ENCODE measurements at regions not wholly inside any gene's neighbourhood (a gene's known extent, or its start where the extent isn't known, plus 50 kb on each side); places are given as distances from the start of the nearest gene placed in this dataset.
A peak's percentile ranks its signal among the peaks of the same experiment; 100 is the strongest.
"Not testable (repeated sequence)": the region's sequence is repeated elsewhere in the genome, so short reads cannot be mapped to it uniquely, and the experiment has no call there.

- no peak for DNase-seq
Observed at GRCh38 chr6:27138837-27139755, 108.4 kb upstream of the PRSS16 start.

GRCh38 chr6:27139756-27140579 lies 107.5 kb upstream of the PRSS16 start:
- no peak for DNase-seq

- no peak for DNase-seq
Observed at GRCh38 chr6:27140999-27141528, 106.4 kb upstream of the PRSS16 start.

- no peak for DNase-seq
Observed at GRCh38 chr6:27141529-27142015, 105.9 kb upstream of the PRSS16 start.

DNA sequence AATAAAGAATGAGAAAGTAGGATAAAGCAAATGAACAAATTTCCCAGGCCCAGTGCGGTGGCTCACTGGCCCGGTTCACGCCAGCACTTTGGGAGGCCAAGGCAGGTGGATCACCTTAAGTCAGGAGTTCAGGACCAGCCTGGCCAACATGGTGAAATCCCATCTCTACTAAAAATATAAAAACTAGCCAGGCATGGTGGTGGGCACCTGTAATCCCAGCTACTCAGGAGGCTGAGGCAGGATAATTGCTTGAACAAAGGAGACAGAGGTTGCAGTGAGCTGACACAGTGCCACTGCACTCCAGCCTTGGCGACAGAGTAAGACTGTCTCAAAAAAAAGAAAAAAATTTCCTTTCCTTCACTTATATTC lies 104.5 kb upstream of the PRSS16 start:
- not testable (repeated sequence) for DNase-seq

GRCh38 chr6:27143474-27144026 lies 104.0 kb upstream of the PRSS16 start:
- no peak for DNase-seq

- no peak for DNase-seq
Observed at GRCh38 chr6:27144740-27145079, 102.8 kb upstream of the PRSS16 start.

DNA sequence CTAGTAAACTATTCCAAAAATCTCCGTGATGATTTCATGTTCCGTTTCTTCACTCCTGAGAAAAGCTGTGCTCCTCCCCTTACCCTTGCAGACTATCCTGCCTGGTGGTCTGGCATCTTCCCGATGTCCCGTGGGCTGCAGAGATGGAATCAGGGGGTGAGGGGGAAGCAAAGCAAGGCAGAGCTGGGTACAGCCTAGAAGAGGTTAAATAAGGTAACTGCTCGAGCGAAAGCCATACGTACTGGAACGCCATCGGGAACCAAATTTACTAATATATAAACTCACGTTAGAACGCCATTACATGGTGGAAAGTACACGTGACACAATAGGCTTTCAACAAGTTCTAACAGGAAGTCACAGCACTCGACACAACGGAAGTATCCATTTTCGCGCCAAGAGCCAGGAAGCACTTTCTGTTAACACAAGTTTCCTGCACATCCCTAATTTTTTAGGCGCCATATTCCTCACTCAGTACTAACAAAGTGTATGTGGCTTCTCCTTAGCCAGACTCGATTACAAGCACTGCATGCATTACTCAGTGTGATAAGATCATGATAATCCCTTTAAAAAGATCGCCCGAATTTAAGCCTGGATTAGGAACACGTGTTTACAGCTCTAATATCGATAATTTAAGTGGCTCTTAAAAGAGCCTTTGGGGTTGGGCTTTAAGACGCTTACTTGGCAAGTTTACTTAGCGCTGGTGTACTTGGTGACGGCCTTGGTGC lies 101.6 kb upstream of the PRSS16 start:
- DNase-seq, result peak; percentile 71

- not testable (repeated sequence) for DNase-seq
Observed at GRCh38 chr6:27146456-27146705, 101.1 kb upstream of the PRSS16 start.

DNA sequence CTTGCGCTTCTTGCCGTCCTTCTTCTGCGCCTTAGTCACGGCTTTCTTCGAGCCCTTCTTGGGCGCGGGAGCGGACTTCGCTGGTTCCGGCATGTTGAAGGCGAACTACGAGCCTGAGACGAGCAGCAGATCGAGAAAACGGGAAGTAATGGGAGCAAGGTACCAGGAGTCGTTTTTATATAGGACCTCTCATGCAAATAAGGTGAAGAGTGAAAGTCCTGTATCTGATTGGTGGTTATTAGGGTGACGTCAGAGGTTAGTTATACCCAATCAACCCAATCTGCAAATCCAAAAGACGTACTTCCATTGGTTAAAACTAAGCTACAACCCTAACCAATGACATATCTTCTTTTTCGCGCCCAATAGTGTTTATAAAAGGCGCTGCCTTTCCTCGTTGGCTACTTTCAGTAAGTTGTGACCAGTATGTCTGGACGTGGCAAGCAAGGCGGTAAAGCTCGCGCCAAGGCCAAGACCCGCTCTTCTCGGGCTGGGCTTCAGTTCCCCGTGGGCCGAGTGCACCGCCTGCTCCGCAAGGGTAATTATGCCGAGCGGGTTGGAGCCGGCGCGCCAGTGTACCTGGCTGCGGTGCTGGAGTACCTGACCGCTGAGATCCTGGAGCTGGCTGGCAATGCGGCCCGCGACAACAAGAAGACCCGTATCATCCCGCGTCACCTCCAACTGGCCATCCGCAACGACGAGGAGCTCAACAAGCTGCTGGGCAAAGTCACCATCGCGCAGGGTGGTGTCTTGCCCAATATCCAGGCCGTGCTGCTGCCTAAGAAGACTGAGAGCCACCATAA lies 100.6 kb upstream of the PRSS16 start:
- peak; percentile 99 for DNase-seq

GRCh38 chr6:27148404-27148795 lies 99.1 kb upstream of the PRSS16 start:
- DNase-seq, result no peak

GRCh38 chr6:27149150-27149549 lies 98.4 kb upstream of the PRSS16 start:
- no peak for DNase-seq

GRCh38 chr6:27154696-27155095 lies 92.8 kb upstream of the PRSS16 start:
- no peak for DNase-seq

DNA sequence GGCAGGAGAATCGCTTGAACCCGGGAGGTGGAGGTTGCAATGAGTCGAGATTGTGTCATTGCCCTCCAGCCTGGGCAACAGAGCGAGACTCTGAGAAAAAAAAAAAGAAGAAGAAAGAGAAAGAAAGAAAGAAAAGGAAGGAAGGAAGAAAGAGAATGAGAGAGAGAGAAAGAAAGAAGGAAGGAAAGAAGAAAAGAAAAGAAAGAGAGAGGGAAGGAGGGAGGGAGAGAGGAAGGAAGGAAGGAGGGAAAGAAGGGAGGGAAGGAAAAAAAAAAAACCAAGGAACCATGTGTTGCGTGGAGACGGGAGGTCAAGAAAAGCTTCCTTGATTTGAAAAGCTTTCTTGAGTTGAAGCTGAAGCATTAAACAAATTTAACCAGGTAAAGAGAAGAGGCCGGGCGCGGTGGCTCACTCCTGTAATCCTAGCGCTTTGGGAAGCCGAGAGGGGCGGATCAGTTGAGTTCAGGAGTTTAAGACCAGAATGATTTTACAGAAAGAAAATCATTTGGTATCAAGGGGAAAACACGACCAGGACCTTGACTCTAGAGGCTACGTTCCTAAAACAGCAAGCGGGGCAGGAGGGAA lies 90.5 kb upstream of the PRSS16 start:
- no peak for DNase-seq

- DNase-seq, result peak; percentile 20
Observed at GRCh38 chr6:27157459-27158315, 89.8 kb upstream of the PRSS16 start.

- no peak for DNase-seq
Observed at GRCh38 chr6:27158316-27158643, 89.2 kb upstream of the PRSS16 start.

DNA sequence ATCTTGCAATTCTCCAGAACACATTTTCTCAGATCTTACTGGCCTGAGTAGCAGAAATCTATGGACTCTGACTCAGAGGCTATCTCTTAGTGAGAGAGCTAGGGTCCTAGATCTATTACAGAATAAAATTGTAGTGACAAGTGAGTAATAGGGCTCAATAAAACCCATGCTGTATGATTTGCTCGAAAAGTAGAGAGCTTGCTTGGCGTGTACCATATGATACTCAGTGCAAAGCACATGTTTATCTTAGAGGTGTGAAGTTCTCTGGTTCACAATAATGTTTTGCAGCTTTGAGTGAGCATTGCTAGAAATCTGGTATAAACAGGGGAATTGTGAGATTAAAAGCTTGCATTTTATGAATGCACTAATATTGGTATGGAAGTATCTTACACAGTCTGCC lies 87.8 kb upstream of the PRSS16 start:
- no peak for DNase-seq

GRCh38 chr6:27161115-27161514 lies 86.4 kb upstream of the PRSS16 start:
- DNase-seq, result peak; percentile 62

- DNase-seq, result no peak
Observed at GRCh38 chr6:27161603-27161945, 85.9 kb upstream of the PRSS16 start.

DNA sequence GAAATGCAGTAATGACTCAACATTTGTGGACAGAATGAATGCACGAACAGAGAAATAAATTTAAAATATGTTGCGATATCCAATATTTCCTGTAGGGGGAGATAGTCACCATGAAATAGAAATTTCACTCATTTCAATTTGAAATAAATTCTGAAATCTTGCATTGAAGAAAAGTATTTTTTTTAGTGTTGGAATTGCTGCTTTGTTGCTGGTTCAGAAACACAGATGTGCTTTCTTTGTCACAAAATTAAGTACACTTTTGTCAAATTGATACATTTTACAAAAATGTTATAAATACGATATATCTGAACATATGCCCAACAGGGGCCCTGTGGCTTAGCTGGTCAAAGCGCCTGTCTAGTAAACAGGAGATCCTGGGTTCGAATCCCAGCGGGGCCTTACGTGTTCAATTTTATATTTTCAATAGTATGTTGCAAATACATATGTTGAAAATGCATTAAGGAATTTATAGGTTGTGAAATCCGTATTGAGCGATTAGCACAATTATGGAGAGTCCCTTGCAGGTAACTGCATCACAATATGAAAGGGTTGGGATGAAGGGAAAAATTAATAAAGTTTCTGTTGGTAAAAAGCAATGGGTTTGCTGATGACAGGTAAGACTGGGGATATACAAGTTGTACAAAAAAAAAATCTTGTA lies 85.4 kb upstream of the PRSS16 start:
- peak; percentile 28 for DNase-seq

All from NCI-H526 treated with DMSO at 0.1 percent for 48 hours (cell line).